ENCODE measurements at regions not wholly inside any gene's neighbourhood (a gene's known extent, or its start where the extent isn't known, plus 50 kb on each side); places are given as distances from the start of the nearest gene placed in this dataset.
"Not testable (repeated sequence)": the region's sequence is repeated elsewhere in the genome, so short reads cannot be mapped to it uniquely, and the experiment has no call there.

- peak in 1 of 4 donors; percentile 19 for TF ChIP-seq CTCF (IDR thresholded peaks at IDR 0.05)
- not testable (repeated sequence) for TF ChIP-seq POLR2A (IDR thresholded peaks at IDR 0.05)
Measured at GRCh38 chr1:170457325-170458050, 74.5 kb upstream of the GORAB start.

Measured in right lobe of liver (tissue), 4 donors.